Fibroblast of villous mesenchyme (primary cell): ENCODE measurements at regions not wholly inside any gene's neighbourhood (a gene's known extent, or its start where the extent isn't known, plus 50 kb on each side); places are given as distances from the start of the nearest gene placed in this dataset.

Experiments used
- DNase-seq: peaks from one replicate; pipeline ENCODE4 v3.0.0-alpha.2; 2010; ENCODE audit warnings: low read depth
- H3K4me3 ChIP-seq: 2 replicates; pipeline ENCODE4 v1.5.1; 2011; ENCODE audit warnings: low read depth, mild to moderate bottlenecking, low read length
- TF ChIP-seq, protein P1 (sequence below): IDR thresholded peaks from 2 replicates; pipeline ENCODE4 v1.5.1; 2012; ENCODE audit warnings: low read depth, mild to moderate bottlenecking, low read length; ENCODE audit not compliant: insufficient read depth

DNA sequence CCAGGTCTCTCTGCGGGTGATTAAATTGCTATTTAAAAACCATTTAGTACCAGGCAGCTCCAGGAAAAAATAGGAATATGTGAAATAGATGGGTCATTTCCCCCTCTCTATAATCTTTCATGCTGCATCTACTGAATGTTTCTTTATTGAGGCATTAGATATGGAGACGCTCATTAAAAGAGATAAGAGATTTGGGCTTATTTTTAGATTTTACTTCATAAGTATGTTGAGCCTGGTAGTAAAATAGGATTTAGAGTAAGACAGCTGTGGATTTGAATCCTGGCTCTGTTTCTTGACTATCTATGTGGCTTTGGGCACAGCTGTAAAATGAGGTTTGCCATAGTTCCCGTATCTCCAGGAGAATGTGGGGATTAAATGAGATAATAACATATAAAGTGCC, 451.0 kb upstream of the GRIA1 start:
- DNase-seq = no peak
- H3K4me3 ChIP-seq = no peak overlapping the region
- TF ChIP-seq, protein P1, sequence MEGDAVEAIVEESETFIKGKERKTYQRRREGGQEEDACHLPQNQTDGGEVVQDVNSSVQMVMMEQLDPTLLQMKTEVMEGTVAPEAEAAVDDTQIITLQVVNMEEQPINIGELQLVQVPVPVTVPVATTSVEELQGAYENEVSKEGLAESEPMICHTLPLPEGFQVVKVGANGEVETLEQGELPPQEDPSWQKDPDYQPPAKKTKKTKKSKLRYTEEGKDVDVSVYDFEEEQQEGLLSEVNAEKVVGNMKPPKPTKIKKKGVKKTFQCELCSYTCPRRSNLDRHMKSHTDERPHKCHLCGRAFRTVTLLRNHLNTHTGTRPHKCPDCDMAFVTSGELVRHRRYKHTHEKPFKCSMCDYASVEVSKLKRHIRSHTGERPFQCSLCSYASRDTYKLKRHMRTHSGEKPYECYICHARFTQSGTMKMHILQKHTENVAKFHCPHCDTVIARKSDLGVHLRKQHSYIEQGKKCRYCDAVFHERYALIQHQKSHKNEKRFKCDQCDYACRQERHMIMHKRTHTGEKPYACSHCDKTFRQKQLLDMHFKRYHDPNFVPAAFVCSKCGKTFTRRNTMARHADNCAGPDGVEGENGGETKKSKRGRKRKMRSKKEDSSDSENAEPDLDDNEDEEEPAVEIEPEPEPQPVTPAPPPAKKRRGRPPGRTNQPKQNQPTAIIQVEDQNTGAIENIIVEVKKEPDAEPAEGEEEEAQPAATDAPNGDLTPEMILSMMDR = no peak

DNA sequence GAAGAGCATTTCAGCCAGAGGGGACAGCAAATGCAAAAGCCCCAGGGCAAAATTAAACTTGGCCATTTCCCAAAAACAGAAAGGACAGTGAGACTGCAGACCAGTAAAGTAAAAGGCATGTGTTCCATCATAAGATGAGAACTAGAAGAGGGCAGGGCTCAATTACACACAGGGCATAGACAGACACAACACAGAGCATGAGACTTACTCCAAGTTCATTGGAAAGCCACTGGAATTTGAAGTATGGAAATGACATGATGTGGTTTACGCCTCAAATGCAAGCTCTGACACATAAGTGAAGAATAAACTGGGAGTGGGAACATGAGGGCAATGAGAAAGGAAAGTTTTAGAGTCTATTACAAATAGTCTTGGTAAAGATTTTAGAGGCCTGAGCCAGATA, 446.6 kb upstream of the GRIA1 start:
- peak; percentile 7 for DNase-seq
- TF ChIP-seq, protein P1 = no peak
- H3K4me3 ChIP-seq = no peak overlapping the region

DNA sequence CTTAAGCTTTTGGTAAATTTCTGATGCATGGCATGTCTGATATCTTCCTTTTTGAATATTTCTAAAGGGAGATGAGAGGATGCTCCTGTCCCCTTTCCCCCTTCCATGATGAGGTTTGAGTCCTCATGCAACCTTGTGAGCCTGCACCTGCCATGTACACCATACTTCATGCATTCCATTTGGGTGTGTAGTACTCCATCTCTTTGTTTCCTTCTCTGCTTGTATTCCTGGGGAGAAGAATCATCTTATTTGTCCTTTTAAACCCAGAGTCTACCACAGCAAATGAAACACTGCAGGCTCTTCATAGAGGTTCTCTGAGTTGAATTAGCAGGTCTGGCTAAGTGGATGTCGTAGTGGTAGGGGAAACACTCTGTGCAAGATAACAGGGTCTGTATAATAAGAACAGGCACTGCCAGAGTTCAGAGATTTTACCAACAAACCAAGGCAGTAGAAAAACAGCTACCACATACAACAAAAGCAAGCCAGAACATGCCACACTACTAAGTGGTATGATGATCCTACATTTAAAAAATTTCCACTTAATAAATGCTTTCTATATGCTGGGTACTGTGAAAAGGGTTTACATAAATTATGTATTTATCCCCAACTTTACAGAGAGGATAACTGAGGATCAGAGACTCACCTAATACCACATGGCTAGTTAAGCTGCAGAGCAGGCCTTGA, 439.8 kb upstream of the GRIA1 start:
- no peak for DNase-seq
- TF ChIP-seq, protein P1 = no peak

GRCh38 chr5:153066281-153066680, 424.2 kb upstream of the GRIA1 start:
- no peak for DNase-seq
- TF ChIP-seq, protein P1 = no peak
- no peak overlapping the region for H3K4me3 ChIP-seq

More for the DNA sequence above, 439.8 kb upstream of the GRIA1 start:
- H3K4me3 ChIP-seq = no peak overlapping the region

DNA sequence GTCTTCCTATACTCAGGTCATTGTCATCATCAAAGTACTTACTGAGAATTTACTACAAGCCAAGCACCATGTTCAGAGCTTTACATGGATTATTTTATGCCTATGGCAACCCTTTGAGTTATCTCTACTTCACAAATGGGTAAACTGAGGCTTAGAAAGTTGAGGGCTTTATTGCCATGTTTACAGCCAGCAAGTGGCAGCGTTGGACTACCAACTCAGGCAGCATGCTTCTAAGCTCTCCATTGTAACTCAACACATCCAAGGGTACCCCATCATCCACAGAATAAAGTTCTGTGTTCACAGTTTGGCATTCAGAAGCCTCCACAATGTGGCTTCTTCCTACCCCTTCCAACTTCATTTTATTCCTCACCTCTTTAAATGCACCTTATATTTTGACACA, 422.6 kb upstream of the GRIA1 start:
- no peak overlapping the region for H3K4me3 ChIP-seq
- DNase-seq = no peak
- TF ChIP-seq, protein P1 = no peak

GRCh38 chr5:153079396-153079795, 411.1 kb upstream of the GRIA1 start:
- TF ChIP-seq, protein P1 = no peak
- H3K4me3 ChIP-seq = no peak overlapping the region
- DNase-seq = no peak

- H3K4me3 ChIP-seq = no peak overlapping the region
- TF ChIP-seq, protein P1 = no peak
- no peak for DNase-seq
Observed at GRCh38 chr5:153080940-153081339, 409.5 kb upstream of the GRIA1 start.
